OCI-M2 (cell line): ENCODE measurements at regions not wholly inside any gene's neighbourhood (a gene's known extent, or its start where the extent isn't known, plus 50 kb on each side); places are given as distances from the start of the nearest gene placed in this dataset.
"Not testable (repeated sequence)": the region's sequence is repeated elsewhere in the genome, so short reads cannot be mapped to it uniquely, and the experiment has no call there.

ENCODE experiments used
- DNase-seq: peaks from one replicate; lab custom pipeline; 2025; ENCODE audit not compliant: unreplicated experiment; lab: John Stamatoyannopoulos, UW

GRCh38 chr9:73056245-73056644, 95.4 kb upstream of the ANXA1 start:
- no peak for DNase-seq

DNA sequence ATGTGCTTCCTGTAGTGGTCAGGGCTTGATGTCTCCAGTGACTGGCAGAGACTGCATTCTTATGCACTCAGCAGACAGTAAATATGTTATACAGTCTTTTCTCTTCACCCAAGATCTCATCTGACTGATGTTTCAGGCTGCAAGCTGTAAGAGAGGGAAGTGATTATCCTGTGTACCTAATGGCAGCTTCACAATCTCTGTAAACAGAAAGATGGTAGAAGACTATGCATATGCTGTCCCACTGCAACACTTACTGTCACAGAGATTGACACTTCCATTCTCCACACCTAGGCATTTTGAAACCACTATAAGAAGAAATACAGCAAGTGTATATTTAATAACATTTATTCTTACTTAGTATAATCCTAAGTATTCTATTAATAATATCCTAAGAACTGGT, 97.6 kb upstream of the ANXA1 start:
- no peak for DNase-seq

- no peak for DNase-seq
Measured at GRCh38 chr9:73053543-73053942, 98.1 kb upstream of the ANXA1 start.

- no peak for DNase-seq
Measured at GRCh38 chr9:73050887-73051550, 98.2 kb upstream of the ALDH1A1 start.

DNA sequence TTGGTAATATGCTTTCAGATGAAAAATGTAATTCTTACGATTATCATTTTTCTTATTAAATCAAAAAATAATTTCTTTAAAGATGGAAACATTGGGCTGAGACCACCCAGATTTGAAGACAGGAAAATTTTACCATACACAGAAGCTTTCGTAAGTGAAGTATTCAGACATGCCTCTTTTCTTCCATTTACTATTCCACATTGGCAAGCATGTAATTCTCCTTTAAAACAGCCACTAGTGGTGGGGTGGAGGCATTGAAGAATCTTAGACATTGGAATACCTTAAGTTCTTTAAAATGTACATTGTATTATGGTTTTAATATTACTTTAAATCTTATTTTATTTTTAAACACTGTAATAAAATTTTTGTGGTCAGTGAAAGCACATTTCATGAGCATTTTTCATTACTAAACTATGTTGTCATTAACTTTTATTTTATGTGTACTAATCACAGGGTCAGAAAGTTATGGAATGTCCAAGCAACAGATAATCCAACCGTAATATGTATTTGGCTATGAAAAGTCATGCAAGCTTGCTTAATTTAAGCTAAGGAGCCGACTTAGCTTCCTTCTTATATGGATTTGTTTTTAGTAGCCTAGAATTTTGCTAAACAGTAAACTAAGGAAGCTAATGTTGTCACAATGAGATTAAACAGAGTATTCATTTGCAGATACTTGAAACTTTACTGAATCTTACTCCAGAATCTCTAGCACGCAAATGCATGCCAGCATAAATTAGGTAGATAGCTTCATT, 97.4 kb upstream of the ALDH1A1 start:
- DNase-seq: no peak

DNA sequence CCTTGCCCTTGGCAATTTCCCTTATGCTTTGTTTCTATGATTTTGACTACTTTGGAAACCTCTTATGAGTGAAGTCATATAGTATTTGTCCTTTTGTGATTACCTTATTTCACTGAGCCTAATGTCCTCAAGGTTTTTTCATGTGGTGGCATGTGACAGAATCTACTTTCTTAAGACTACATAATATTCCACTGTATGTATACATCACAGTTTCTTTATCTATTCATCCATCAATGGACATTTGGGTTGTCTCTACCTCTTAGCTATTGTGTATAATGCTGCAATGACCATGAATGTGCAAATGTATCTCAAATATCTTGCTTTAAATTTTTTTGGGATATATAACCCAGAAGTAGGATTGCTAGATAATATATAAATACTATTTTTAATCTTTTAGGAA, 96.4 kb upstream of the ALDH1A1 start:
- no peak for DNase-seq

- no peak for DNase-seq
Measured at GRCh38 chr9:73046769-73047168, 93.9 kb upstream of the ALDH1A1 start.

GRCh38 chr9:73044776-73045175, 91.9 kb upstream of the ALDH1A1 start:
- DNase-seq: not testable (repeated sequence)

DNA sequence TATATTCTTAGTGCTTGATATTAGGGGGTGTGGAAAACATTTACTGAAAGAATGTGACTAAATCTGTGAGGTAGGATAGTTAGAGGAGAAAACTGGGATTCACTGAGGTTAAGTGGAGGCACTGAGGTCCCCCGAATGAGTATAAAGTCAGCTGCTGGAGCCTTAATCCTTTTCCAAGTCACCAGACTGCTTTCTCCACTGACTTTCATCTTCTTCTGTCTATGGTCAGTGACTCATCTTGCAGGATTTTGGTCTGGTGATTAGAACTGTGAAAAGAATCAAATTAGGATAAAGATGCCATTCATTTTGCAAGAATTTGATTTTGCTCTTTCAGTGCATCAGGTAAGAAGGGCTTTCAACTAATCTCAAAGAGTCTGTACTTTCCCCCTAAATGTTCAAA, 89.3 kb upstream of the ALDH1A1 start:
- no peak for DNase-seq

GRCh38 chr9:73039271-73040263, 86.7 kb upstream of the ALDH1A1 start:
- no peak for DNase-seq

DNA sequence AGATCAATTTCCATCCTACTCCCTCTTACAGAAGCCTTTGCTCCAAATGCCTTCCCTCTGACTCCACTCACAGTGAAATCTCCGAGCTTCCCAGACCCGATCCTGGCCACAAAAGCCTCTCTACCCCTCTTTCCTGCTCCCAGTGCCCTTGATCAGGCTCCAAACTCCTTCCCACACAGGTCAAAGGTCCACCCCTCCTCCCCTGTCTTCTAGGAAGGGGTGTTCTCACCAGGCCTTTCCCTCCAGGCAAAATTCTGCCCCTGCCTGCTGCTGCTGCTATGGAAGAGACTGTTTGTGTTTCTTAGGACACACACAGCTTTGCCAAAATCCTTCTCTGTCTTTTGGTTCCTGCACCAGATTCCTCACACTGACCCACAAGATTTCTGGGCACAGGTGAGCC, 85.8 kb upstream of the ALDH1A1 start:
- no peak for DNase-seq

DNA sequence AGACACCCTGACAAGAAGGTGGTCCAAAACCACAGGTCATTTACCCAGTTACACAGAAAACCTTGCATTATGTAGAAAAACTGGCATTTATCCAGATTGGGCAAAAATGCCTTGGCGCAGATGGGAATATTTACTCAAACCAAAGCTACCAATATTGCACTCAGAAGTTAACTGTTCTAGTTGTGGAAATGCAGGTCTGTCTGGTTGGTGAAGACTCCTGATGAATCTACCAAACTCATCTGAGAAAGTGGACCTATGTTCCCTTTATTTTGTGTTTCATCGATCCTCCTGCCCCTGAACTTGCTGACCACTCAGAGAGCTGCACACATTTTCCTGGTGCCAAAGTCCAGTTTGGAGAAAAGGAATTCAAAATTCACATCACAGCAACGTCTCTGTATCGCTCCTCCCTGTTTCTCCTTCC, 85.2 kb upstream of the ALDH1A1 start:
- DNase-seq: no peak

- no peak for DNase-seq
Measured at GRCh38 chr9:73037613-73038012, 84.8 kb upstream of the ALDH1A1 start.

- DNase-seq: no peak
Measured at GRCh38 chr9:73034962-73035361, 82.1 kb upstream of the ALDH1A1 start.

GRCh38 chr9:73031350-73031749, 78.5 kb upstream of the ALDH1A1 start:
- DNase-seq: no peak

DNA sequence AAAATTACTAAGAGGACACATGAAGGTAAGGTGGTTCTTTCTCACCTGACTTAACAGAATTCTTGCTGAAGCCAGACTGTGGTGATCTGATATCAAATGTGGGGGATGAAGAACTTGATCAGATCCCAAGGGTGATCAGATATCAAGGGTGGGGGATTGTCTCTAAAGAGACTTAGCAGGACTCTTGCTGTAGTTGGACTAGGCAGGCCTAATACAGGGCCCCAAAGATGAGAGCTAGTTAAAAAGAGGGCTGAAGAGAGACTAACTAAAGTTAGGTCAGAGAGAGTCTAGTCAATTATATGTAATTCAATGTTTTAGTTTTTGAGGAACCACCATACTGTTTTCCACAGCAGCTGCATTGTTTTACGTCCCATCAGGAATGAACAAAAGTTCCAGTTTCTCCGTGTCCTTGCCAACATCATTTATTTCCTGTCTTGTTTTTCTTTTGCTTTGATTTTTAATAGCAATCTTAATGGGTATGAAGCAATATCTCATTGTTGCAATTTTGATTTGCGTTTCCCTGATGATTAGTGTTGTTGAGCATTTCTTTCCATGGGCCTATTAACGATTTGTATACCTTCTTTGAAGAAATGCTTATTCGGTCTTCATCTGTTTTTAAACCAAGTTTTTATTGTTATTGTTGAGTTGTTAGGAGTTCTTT, 77.6 kb upstream of the ALDH1A1 start:
- no peak for DNase-seq

GRCh38 chr9:73029346-73029745, 76.5 kb upstream of the ALDH1A1 start:
- no peak for DNase-seq

GRCh38 chr9:73026375-73026774, 73.5 kb upstream of the ALDH1A1 start:
- no peak for DNase-seq

DNA sequence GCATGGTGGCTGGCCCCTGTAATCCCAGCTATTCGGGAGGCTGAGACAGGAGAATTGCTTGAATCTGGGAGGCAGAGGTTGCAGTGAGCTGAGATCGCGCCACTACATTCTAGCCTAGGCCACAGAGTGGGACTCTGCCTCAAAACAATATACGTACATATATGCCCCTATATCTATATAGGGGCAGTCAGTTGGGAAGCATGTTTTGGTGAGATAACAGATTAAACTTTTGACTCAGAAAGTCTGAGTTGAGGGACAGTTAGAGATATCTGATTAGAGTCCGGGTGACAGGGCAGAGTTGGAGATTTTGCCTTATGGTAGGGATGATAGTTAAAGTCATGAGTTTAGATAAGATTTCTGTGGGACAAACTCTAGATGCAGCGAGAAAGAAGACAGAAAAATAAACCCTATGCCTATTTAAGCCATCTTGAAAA, 71.8 kb upstream of the ALDH1A1 start:
- peak; percentile 51 for DNase-seq

- peak; percentile 37 for DNase-seq
Measured at GRCh38 chr9:73023025-73023541, 70.2 kb upstream of the ALDH1A1 start.

GRCh38 chr9:73022353-73022752, 69.5 kb upstream of the ALDH1A1 start:
- DNase-seq: no peak
